ENCODE measurements at regions not wholly inside any gene's neighbourhood (a gene's known extent, or its start where the extent isn't known, plus 50 kb on each side); places are given as distances from the start of the nearest gene placed in this dataset.

DNA sequence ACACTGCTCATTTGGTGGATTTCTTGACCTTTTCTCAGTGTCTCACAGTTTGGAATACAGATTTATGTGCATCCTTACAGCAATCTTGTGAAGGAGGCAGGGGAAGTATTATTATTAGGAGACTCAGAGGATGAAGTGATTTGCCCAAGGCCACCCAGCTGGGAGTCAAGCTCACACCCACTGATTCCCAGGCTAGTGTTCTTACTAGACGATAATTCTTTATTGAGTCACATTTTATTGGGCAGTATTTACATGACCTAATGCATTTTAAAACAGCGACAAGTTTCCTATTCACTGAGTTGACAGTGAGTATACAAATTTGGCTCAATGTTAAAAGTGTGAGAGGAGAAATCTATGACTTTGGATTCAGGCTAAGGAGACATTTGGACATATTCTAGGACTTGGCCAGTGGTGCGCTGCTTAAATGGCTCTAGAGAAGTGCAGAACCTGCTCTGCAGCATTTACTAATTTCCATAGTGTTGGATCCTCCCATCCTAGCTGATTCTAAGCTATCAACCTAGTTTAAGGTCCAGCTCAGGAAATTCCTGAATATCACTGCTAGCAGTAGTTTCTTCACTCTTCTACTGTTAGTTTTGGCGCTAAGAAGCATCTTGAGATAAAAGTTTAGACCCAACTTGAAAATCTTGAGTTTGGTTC is 199.3 kb downstream of the MTX2 start:
- DNase-seq (ENCODE audit: low spot score) = no peak

DNA sequence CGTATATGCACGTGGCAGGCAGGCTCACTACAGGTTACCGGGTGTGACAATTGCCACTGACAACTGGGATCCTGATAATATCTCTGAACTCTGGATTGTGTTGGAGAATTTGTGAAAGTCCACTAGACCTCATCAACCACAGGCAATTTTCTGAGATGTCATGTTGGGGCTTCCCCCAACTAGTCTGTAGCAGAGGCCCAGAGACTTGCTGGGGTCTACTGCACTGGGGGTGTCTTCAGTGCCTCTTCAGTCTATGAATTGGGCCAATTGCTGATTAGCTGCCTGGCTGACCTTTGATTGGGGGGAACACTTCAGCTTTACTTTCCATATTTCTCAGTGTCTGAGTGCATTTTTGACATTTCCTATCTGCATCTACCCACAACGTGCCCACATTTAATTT is 201.5 kb downstream of the MTX2 start:
- no peak for DNase-seq (ENCODE audit: low spot score)

DNA sequence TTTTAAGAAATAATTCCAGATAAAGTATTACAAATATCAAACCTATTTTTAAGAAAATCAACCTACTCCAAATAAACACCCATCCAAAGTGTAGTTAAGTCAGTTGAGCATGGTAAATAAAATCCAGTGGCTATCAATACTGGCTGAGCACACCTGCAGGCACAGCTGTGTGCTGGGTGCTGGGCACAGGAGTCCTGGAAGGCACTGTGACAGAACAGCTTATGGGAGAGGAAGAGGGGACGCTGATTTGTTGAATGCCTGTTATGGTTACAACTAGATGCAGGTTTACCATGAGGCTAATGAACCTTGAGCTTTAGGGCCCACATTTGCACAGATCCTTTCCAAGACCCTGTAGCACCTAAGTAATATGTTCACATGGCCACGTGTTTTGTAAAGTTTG is 202.7 kb downstream of the MTX2 start:
- no peak for DNase-seq (ENCODE audit: low spot score)

DNA sequence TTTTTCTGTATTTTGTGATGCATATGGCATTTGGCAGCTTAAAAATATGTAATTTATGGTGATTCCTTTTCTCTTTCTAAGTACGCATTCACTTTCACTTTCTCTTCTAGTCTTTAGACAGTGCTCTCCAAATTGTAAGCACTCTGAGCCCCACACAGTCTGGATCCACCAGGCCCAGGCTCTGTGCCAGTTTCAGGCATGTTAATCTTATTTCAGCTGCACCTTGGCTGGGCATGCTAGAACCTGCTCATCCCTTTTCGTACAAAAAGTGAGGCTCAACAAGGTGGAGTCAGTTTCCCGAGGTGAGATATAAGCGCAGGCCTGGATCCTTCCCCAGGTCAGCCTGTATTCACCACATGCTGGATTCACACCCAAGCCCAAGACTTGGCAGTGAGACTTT is 203.9 kb downstream of the MTX2 start:
- DNase-seq (ENCODE audit: low spot score) = peak; percentile 55

DNA sequence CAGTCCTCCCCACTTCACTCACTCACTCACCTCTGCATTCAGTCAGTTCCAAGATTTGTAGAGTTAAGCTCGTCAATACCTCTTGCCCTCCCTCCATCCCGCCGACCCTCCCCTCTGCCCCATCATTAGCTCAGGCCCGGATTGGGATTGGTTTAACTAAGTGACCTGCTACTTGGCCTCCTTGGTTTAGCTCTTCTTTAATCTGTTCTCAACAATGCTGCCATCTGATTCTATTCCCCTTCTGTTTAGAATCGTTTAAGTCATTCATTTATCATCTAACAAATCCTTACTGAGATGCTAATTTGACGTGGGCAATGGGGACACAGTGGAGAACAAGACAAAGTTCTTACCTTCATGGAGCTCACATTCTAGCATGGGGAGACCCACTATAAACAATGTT is 204.6 kb downstream of the MTX2 start:
- DNase-seq (ENCODE audit: low spot score) = no peak

DNA sequence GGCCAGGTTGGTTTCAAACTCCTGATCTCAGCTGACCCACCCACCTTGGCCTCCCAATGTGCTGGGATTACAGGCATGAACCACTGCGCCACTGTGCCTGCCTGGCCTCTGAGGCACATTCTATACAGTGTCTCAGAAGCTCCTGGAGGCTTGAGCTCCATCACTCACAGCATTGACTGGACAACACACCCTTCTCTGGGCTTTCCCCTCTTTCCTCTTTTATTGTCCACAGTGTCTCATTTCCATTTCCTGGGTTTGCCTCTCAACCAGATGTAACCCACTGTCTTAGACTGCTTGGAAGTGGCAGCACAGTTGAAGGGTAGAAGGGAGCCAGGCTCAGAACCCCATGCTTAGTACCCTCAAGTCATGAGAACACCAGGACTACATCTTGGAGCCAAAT is 208.1 kb downstream of the MTX2 start:
- DNase-seq (ENCODE audit: low spot score) = no peak

DNA sequence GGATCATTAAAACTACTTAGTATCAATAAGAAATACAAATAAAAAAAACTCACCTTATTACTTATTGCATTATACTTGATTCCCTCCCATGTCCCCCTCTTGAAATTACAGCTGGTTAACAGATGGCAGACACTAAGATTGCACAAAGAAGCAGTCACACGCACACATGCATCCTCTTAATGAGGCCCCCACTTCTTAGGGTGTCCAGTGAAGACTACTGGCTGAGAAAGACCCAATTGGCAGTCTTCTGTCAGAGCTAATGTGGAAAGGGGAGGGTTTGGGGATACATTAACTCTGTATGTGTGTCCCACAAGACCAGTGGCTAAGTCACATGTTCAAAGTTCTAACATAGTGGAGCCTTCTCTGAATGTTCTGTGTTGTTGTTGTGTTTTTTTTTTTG is 210.7 kb downstream of the MTX2 start:
- DNase-seq (ENCODE audit: low spot score) = no peak

DNA sequence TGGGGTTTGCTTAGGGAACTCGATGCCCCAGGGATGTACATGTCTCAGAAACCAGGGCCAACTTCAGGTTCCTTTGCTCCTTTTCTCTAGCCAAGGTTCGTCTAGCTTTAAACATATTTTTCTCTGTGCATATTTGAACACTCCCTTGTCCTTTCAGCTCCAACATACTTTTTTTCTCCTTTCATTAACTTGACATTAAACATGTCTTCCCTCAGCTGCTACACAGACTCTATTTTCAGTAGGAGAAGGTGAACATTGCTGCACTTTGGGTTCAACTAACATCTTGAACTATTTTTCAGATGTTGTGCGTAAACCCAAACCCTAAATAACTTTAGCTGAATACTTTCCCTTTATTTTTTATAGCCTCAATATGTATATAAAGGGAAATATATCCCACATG is 212.9 kb downstream of the MTX2 start:
- no peak for DNase-seq (ENCODE audit: low spot score)

DNA sequence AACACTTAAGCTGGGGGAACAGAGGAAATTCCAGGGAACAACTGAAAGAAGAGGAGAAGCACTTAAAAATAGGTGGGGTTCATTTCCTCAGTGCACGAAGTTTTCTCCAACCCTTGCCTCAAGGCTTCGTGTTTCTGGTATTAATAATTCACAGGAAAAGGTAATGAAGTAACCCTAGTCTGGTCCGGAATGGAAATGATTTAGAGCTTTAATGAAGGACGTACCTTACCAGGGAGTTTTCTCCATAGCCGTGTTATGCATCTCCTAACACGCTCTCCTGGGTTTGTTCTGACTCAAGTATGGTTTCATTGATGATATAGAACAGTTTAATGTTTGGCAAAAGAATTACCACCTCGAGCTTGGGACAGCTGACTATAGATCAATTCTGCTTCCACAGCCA is 214.2 kb downstream of the MTX2 start:
- DNase-seq (ENCODE audit: low spot score) = peak; percentile 60

DNA sequence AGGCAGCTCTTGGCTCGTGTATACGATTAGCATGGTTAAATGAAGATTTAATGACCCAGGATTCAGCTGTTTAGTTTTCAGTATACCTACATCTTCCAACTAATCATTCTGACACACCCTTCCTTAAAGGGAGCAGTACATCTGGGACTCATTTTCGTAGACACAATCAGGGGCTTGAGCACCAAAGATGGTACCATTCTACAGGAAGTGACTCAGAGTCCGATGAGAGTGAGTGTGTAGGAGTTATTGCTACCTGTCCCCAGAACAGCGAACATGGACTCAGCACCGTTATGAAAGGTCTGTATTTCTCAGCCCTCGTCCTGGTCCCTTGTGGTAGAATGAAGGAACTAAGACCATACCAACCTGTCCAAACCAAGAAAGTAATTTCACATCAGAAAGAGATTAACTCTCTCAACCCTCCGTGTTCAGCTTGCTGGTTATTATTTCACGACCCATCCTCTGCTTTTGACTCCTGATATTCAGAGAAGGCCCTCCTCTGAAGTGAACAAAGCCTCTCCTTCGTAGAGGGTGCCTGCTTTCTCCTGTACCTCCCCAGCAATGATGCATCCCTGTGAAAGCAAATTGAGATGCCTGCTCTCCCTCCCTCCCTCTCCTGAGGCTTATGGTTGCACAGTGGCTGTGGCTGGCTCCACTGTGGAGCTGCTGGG is 214.8 kb downstream of the MTX2 start:
- peak; percentile 40 for DNase-seq (ENCODE audit: low spot score)

DNA sequence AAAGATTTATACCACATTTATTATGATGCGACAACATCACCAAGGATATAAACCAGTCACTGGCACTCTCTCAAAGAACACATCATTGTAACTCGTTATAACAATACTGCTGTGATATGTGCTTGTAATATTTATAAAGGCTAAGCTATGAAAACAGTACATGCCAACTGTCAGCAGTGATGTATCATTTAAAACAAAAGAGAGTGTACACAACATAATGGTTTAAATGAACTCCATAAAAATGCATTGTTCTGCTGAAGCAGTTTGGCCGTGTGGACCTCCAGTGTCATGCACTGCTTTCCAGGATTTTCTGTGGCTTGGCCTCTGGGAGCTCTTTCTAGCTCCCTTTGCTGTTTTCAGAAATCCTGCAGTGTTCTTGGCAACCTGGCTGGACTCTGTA is 215.6 kb downstream of the MTX2 start:
- no peak for DNase-seq (ENCODE audit: low spot score)

DNA sequence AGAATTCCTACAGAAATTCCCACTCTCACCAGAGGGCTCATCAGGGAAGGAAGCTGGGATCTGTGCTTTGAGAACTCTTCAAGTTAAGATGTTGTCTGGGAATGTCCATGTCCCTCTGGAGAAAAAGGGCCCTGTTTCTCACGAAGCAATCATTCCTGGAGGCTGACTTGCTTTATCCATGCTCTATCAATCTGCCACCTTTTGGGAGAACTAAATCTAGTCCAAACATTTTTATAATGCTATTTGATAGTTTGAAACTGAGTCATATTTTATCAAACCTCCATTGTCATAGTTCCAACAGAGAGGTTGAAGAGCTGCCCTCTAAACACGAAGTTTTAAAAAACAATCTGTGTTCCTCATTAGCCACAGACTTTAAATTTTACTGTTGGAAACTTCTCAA is 219.2 kb downstream of the MTX2 start:
- no peak for DNase-seq (ENCODE audit: low spot score)

DNA sequence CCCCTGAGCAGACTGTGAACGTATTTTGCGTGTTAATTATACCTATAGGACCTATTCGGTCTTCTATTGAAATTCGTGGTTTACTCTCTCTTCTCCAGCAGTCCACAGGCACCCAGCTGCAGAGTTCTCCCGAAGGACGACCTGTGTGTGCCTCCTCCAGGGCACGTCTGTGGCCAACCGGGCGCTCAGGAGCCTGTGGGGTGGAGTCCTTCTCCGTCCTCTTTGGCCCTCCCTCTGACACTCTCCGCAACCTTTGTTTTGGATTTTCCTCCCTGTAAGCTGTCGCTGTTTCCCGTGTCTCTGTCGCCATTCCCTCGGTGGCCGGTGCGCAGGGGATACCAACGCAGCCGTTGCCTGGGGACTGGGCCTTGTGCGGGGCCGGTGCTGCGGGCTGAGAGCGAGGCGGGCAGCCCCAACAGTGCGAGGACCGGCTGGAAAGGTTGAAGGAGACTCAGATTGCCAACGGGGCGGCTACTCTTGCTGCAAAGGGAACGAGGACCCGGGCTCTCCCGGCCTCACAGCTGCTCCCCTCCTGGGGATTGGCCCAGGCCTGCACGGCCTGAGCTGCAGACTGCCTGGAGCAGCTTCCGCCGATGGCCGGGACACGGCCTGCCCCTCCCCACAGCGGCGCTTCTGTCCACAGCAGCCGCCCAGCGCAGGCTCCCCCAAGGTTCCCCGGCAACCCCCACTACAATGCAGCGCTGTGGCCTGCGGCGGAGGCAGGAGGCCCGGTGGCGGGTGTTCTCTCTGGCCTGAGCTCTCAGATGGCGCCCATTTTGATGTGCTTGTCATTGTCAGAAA is 221.0 kb downstream of the MTX2 start:
- DNase-seq (ENCODE audit: low spot score) = peak; percentile 48

DNA sequence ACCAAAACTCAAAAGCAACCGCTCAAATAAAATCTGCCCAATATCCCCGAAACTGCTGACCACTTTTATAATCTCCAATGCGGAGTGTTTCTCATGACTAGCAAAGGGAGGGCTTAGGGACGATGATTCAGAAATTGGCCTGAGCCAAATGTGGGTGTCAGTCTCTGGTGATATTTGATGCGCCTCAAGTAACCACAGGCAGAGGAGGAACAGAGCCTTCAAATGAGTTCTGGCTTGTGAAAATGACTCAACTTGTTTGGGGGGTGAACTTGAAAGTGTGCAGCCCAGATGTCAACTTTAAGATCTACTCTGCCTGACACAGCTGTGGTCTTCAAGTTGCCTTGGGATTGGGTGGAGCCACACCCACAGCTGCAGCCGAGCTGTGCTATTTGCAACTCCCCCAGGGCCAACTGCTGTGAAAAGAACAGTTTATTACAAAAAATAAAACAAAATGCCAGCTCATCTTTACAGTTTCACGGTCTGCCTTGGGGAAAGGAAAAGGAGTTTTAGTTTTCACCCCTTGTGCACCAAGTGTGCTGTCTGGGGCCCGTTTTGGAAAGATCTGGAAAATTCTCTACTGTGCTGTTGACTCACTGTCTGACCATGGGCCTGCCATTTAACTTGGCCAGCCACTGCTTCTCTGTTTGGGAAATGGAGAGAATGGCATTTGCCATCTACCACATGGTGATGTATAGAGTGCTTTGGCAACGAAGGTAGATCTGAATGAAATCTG is 222.1 kb downstream of the MTX2 start:
- DNase-seq (ENCODE audit: low spot score) = peak; percentile 57

DNA sequence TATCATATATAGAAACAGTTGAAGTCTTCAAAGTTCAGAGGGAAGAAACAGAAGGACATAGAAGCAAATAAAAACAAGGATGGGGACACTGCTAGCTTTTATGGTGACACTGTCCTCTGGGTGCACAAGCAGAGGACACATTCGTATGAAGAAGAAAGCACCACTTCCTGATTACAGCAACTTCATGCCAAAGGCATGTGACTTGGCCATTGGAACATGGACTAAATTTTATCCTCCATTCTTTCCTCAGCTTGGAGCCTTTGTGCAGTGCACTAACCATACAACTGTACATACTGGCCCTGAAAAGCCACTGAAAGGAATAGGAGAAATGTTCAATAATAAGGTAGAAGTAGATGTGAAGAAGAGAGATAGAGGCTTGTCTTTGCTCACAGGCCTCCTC is 223.3 kb downstream of the MTX2 start:
- no peak for DNase-seq (ENCODE audit: low spot score)

DNA sequence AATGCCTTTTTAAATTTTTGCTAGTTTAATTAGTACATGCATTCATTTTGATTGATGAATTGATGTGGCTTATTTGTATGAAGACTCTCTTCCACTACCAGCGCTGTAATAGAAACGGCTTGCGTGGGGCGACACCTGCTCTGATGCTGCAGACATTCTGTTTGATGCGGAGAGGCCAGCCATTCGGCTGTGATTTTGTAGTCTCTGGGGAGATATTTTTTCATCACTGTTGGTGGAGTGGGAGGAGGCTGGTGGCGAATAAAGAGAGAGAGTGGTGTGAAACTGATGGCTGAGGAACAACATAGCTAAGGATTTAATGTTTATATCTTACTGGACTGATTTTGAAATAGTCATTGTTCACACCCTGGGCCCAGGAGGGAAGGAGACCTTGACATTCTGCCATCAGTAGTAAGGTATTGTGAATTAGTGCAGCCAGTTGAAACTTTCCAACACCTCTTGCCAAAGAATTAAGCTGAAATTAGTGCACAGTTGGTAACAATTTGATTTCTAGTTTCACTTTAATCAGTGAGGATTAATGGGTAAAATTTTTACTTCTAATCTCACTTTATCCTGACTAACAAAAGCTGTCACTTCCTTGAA is 224.1 kb downstream of the MTX2 start:
- DNase-seq (ENCODE audit: low spot score) = no peak

DNA sequence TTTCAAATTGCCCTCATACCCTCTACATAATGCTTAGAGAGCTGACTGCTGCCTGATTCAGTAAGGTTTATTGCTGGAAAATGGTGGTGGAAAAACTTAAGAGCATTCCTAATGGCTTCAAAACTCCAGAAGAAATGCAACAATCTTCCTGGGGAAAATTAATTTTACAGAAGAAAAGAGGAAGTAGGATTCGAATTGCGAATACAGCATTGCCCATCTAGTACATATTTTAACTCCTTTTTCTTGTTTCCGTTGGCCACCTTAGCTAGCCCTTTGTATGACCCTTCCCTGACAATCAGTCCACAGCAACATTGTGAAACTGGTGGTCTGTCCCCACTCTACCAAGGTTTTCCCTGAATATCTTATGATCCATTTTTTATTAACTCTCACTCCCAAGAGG is 224.7 kb downstream of the MTX2 start:
- DNase-seq (ENCODE audit: low spot score) = no peak

DNA sequence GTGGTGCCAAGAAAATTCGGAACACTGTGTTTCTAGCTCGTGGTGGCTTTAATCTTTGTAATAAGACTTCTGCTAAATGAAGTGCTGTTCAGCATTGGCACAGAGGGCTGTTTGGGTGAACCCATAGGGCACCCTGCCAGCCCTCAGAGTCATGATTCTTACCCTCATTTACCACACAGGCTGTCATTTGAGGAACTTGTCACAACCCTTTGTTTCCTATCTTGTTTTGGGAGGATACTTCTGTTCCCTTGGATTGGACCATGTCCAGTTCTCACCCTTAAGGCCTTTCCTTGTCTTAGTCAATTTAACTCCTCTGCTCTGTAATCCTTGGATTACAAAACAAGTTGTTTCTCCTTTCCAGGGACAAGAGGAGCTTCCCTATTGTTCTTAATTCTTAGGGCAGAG is 225.7 kb downstream of the MTX2 start:
- DNase-seq (ENCODE audit: low spot score) = no peak

DNA sequence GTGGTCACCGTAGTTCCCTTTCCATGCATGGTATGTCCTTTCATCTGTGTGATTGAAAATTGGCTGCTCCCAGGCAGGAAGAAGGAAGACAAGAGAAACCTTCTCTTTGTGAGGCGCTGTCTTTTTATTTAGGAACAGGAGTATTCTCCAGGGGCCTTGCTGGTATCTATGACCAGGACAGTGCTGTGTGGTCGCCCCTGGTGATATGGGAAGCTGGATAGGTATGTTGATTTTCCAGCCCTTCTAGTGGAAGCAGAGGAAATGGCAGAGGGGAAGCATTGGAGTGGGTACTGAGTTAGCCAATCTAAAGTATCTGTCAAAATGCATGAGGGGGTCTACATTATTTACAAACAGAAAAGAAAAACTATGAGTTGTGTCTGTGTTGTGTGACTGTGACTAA is 226.6 kb downstream of the MTX2 start:
- DNase-seq (ENCODE audit: low spot score) = no peak

DNA sequence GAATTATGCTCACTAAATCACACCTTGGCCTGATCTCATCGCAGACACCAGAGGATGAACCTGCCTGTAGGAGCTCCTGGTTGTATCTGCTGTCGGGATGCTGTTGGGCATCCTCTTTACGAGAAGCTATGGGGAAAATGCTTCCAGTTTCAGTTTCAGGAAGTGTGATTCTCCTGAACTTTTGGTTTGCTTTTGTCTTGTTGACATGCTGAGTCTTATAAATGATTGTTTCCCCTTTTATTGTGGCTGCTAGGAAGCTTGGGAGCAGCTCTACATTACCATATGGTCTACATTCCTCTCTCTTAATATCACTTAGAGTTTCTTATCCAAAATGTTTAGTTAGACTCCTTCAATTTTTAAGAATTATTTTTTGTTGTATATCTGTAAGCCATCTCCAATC is 227.5 kb downstream of the MTX2 start:
- DNase-seq (ENCODE audit: low spot score) = no peak

DNA sequence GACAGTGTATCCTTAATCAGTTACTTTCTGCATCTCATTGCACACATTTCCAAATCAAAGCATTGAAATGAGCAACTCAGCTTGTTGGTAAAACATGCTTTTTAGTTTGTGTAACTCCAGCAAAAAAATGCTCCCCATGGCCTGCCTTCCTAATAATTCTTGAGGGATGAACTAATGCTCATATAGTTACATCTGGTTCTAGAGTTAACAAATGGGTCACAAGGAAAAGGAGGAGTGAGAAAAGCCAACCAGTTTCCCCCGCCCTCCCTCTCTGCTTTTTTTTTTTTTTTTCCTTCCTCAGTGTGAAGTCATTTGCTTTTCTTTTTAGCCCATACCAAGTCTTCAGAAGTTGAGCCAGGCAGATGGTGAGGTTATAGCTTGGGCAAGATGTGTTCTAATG is 231.7 kb downstream of the MTX2 start:
- no peak for DNase-seq (ENCODE audit: low spot score)

DNA sequence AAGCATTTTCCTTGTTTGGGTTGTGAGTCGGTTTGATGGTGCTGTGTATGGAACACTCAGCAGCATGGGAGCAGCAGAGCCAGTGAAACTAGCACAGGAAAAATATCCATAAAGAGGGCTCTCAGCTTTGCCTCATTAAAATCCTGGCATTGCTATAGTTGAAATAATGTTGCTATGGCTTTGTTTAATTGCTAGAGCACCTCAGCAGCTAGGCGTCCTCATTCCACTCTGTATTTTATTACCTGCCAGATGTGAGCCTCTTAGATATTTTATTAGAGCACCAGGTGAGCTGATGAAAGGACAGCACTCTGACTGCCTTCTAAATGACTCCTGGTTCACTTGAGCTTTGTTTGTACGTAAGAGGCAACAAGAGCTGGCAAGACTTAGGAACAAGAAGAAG is 232.4 kb downstream of the MTX2 start:
- no peak for DNase-seq (ENCODE audit: low spot score)
